ENCODE measurements at regions not wholly inside any gene's neighbourhood (a gene's known extent, or its start where the extent isn't known, plus 50 kb on each side); places are given as distances from the start of the nearest gene placed in this dataset.

DNA sequence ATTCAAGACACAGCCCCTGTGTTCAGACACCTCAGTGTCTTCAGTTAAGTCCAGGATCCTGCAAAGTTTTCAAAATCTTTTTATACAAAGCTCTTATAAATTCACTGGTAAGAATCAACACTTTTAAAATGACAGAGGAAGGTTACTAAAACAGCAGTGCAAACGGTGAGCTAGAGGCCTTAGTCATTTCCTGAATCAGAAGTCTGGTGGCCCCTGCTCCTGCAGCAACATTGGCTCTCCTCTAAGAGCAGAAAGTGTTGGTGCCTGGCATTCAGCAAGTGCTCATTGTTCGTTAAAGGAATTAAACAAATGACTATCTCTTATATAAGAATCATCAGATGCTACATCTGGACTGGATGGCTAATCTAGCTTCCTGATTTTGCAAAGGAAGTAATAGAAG is 282.9 kb downstream of the PTGER3 start:
- no peak for TF ChIP-seq EZH2phosphoT487 (IDR thresholded peaks at IDR 0.05; ENCODE audit: low read depth)
- TF ChIP-seq, protein P1, sequence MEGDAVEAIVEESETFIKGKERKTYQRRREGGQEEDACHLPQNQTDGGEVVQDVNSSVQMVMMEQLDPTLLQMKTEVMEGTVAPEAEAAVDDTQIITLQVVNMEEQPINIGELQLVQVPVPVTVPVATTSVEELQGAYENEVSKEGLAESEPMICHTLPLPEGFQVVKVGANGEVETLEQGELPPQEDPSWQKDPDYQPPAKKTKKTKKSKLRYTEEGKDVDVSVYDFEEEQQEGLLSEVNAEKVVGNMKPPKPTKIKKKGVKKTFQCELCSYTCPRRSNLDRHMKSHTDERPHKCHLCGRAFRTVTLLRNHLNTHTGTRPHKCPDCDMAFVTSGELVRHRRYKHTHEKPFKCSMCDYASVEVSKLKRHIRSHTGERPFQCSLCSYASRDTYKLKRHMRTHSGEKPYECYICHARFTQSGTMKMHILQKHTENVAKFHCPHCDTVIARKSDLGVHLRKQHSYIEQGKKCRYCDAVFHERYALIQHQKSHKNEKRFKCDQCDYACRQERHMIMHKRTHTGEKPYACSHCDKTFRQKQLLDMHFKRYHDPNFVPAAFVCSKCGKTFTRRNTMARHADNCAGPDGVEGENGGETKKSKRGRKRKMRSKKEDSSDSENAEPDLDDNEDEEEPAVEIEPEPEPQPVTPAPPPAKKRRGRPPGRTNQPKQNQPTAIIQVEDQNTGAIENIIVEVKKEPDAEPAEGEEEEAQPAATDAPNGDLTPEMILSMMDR (IDR thresholded peaks at IDR 0.05; ENCODE audit: low read depth, low read length) = no peak
